GM12892 (cell line): ENCODE measurements at regions not wholly inside any gene's neighbourhood (a gene's known extent, or its start where the extent isn't known, plus 50 kb on each side); places are given as distances from the start of the nearest gene placed in this dataset.

ENCODE experiments used
- POLR2A ChIP-seq: IDR thresholded peaks from 2 replicates; pipeline ENCODE4 v1.6.1; 2011; ENCODE audit warnings: low read depth, low read length, control low read depth
- POLR2AphosphoS5 ChIP-seq: IDR thresholded peaks from 2 replicates; pipeline ENCODE4 v1.6.1; 2011; ENCODE audit warnings: low read depth, low read length, control low read depth
- TAF1 ChIP-seq: IDR thresholded peaks from 2 replicates; pipeline ENCODE4 v1.6.1; 2011; ENCODE audit warnings: low read depth, mild to moderate bottlenecking, control low read depth, low read length, borderline replicate concordance

GRCh38 chr7:109951565-109951928 lies 1139.4 kb upstream of the LRRN3 start:
- TF ChIP-seq POLR2AphosphoS5, result no peak
- TF ChIP-seq POLR2A, result no peak
- TF ChIP-seq TAF1, result no peak
